Activated B cell treated with CpG ODN at 0.5 μM for 24 hours (primary cell): ENCODE measurements at regions not wholly inside any gene's neighbourhood (a gene's known extent, or its start where the extent isn't known, plus 50 kb on each side); places are given as distances from the start of the nearest gene placed in this dataset.

Experiments used
- ATAC-seq: fragments of 200-7000 bp; cut with Tn5 transposase; one replicate; pipeline ENCODE4 v1.10.0; 2021; ENCODE audit warnings: low read depth, mild to moderate bottlenecking, moderate library complexity
- CTCF ChIA-PET: fragments of 350-600 bp; sonication (Branson Sonifier 250); formaldehyde crosslinking; loops from one replicate; lab custom pipeline; 2021; ENCODE audit warnings: antibody characterized with exemption; lab: Charles Lee
- POLR2A ChIA-PET: fragments of 350-600 bp; sonication (Branson Sonifier 250); formaldehyde crosslinking; loops from one replicate; lab custom pipeline; 2021; ENCODE audit warnings: antibody characterized with exemption; lab: Charles Lee
- DNase-seq: peaks from one replicate; pipeline ENCODE4 v3.0.0; 2022
- H3K27ac Mint-ChIP-seq: one replicate; pipeline ENCODE4 v1.8.0; 2020; ENCODE audit warnings: mixed read lengths
- H3K27me3 Mint-ChIP-seq: one replicate; pipeline ENCODE4 v1.8.0; 2021; ENCODE audit warnings: mixed read lengths
- H3K36me3 Mint-ChIP-seq: one replicate; pipeline ENCODE4 v1.8.0; 2021; ENCODE audit warnings: low read depth, mixed read lengths
- H3K4me1 Mint-ChIP-seq: one replicate; pipeline ENCODE4 v1.8.0; 2021; ENCODE audit warnings: mixed read lengths
- H3K4me3 Mint-ChIP-seq: one replicate; pipeline ENCODE4 v1.8.0; 2020; ENCODE audit warnings: mild to moderate bottlenecking, mixed read lengths
- H3K9me3 Mint-ChIP-seq: one replicate; pipeline ENCODE4 v1.8.0; 2020; ENCODE audit warnings: mixed read lengths
- intact Hi-C: fragments of 100-400 bp; cut with micrococcal nuclease; formaldehyde crosslinking; loops from one replicate; pipeline ENCODE4 v1.15.1; 2024
- TF ChIP-seq, protein P1 (sequence below): fragments of 200-600 bp; IDR thresholded peaks from one replicate; pipeline ENCODE4 v1.8.0; 2022; ENCODE audit warnings: antibody characterized with exemption, mild to moderate bottlenecking

DNA sequence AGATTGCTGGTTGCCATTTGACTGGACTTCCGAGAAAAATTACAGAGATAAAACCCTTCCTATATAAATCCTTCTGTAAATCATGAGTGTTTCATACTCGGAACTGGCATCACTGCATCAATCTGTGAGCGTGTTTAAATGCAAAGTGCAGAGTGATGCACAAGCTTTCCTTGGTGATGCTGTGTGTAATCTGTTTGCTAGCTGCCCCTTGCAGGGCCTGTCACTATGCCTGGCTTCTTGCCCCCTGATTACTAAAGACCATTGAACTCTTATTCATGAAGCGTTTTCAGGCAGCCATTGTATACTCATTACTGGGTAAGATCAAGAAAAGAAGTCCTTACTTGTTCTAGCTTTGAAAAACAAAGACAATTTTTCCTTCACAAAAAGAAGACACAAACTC lies 266.9 kb upstream of the FANCL start:
- Mint-ChIP-seq H3K27ac (no peak overlapping the region), H3K4me1 (no peaks in the 10 kb centered on the region), H3K36me3 (no peaks in the 10 kb centered on the region), H3K4me3 (no peak overlapping the region), H3K27me3 (no peaks in the 10 kb centered on the region), H3K9me3 (no peaks in the 10 kb centered on the region)
- intact Hi-C loops = no loop called here
- CTCF ChIA-PET = no interaction called here
- POLR2A ChIA-PET = no interaction called here
- ATAC-seq (no peak), DNase-seq (no peak)
- TF ChIP-seq, protein P1, sequence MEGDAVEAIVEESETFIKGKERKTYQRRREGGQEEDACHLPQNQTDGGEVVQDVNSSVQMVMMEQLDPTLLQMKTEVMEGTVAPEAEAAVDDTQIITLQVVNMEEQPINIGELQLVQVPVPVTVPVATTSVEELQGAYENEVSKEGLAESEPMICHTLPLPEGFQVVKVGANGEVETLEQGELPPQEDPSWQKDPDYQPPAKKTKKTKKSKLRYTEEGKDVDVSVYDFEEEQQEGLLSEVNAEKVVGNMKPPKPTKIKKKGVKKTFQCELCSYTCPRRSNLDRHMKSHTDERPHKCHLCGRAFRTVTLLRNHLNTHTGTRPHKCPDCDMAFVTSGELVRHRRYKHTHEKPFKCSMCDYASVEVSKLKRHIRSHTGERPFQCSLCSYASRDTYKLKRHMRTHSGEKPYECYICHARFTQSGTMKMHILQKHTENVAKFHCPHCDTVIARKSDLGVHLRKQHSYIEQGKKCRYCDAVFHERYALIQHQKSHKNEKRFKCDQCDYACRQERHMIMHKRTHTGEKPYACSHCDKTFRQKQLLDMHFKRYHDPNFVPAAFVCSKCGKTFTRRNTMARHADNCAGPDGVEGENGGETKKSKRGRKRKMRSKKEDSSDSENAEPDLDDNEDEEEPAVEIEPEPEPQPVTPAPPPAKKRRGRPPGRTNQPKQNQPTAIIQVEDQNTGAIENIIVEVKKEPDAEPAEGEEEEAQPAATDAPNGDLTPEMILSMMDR = no peak

DNA sequence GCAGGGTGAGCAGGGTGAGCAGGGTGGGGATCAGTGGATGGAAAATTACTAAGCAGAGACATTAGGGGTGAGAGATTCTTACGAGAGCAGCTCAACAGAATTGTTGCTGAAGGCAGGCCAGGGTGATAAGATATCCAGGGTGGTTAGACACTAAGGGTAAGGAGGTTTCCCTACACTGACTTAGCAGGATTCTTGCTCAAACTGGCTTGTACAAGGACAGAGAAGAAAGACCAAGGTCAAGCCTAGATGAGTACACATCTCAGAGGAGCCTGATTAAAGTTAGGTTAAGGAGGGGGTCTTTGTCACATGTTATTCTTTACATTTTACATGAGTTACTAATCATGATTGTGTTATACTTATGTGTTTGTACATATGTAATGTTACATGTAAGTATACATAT lies 262.8 kb upstream of the FANCL start:
- TF ChIP-seq, protein P1 = no peak
- intact Hi-C loops = no loop called here
- no peaks in the 10 kb centered on the region for H3K36me3 Mint-ChIP-seq

DNA sequence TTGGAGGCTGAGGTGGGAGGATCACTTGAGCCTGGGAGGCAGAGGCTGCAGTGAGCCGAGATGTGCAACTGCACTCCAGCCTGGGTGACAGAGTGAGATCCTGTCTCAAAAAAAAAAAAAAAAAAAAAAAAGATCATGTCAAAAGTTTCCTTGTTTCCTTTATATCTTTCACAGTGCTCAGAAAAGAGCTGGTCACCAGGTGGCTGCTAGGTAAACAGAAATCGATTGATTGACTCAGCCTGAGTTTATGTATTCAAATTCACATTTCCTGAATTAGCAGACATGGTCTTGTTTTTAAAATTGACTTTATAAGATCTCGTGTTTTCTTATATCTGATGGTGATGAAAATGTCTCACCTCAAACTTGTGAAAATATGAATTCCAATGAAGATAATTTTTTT lies 261.8 kb upstream of the FANCL start:
- no peak for DNase-seq
- POLR2A ChIA-PET = no interaction called here
- intact Hi-C loops = no loop called here
- no peak for ATAC-seq
- CTCF ChIA-PET = no interaction called here
- no peak overlapping the region for H3K27ac Mint-ChIP-seq
- H3K27me3 Mint-ChIP-seq = no peaks in the 10 kb centered on the region
- H3K4me3 Mint-ChIP-seq = no peak overlapping the region
- H3K36me3 Mint-ChIP-seq = no peaks in the 10 kb centered on the region
- no peaks in the 10 kb centered on the region for H3K9me3 Mint-ChIP-seq
- TF ChIP-seq, protein P1 = no peak
- no peaks in the 10 kb centered on the region for H3K4me1 Mint-ChIP-seq

More for the DNA sequence above, 262.8 kb upstream of the FANCL start:
- DNase-seq = no peak
- CTCF ChIA-PET = no interaction called here
- ATAC-seq = no peak
- POLR2A ChIA-PET = no interaction called here
- Mint-ChIP-seq H3K4me3 (no peak overlapping the region), H3K9me3 (no peaks in the 10 kb centered on the region), H3K27ac (no peak overlapping the region), H3K4me1 (no peaks in the 10 kb centered on the region), H3K27me3 (no peaks in the 10 kb centered on the region)

DNA sequence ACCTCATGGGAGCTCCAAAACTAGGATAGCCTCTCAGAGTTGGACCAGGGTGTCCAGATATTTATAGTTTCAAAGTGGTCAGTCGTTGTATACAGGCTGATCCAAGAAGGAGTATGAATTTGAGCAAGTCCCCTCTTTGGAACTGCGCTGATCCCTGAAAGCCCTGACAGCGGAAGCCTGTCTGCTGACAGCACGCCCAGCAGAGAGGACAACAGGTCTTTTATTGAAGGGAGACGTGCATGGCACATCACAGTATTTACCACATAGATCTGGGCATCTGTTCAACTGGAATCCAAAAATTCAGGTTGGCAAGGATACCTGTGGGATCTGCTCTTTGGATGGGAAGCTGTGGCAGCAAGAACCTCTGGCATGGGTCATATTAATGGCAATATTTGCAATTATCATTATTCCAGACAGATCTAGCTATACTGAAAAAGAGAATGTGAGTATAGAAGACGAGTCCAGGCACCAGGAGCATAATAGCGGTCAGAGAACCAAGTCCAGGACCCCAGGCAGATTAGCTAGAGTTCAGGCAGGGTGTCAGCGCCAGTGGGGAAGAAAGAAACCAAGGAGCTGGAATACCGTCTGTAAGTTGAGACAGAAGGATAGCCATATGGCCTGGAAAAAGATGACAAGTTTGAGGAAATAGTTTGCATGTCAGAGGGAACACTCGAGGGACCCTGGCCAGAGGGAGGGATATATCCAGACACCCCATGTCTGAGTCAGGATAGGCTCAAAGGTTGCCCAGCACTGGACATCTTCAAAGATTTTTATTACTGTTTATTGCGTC lies 260.4 kb upstream of the FANCL start:
- ChIA-PET POLR2A (no interaction called here), CTCF (no interaction called here)
- intact Hi-C loops = no loop called here
- Mint-ChIP-seq H3K4me3 (no peak overlapping the region), H3K9me3 (no peaks in the 10 kb centered on the region), H3K4me1 (no peaks in the 10 kb centered on the region), H3K27ac (no peak overlapping the region), H3K36me3 (no peaks in the 10 kb centered on the region), H3K27me3 (no peaks in the 10 kb centered on the region)
- DNase-seq (no peak), ATAC-seq (no peak)
- TF ChIP-seq, protein P1 = no peak

DNA sequence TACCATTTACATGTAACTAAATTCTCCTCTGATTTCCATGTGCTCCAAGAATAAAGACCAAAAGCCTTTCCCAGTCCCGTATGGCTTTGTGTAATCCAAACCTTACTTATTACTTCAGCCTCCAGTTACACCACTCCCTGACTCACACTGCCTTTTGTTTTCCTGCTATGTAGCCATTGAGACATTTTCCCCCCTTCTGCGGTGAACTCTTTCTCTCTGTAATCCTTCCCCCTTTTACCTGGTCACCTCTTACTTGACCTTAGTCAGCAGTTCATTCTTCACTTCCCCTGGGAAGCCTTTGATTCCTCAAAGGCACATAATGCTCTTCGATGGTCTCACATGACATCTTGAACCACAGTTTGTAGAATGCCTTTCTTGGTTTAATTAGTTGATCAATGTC lies 256.0 kb upstream of the FANCL start:
- Mint-ChIP-seq H3K36me3 (no peaks in the 10 kb centered on the region), H3K9me3 (no peaks in the 10 kb centered on the region), H3K27me3 (no peaks in the 10 kb centered on the region), H3K4me1 (no peaks in the 10 kb centered on the region), H3K4me3 (no peak overlapping the region), H3K27ac (no peak overlapping the region)
- TF ChIP-seq, protein P1 = no peak
- ChIA-PET CTCF (no interaction called here), POLR2A (no interaction called here)
- intact Hi-C loops = no loop called here
- ATAC-seq (no peak), DNase-seq (no peak)
